Duodenal mucosa (tissue), 2 donors: ENCODE measurements at regions not wholly inside any gene's neighbourhood (a gene's known extent, or its start where the extent isn't known, plus 50 kb on each side); places are given as distances from the start of the nearest gene placed in this dataset.

Source experiments
- H3K27ac ChIP-seq: one replicate; pipeline ENCODE4 v1.7.0; 2013; ENCODE audit warnings: low read depth, low read length
- H3K27me3 ChIP-seq, 2 donors: one replicate each; pipeline ENCODE4 v1.7.0; 2013; ENCODE audit warnings: low read length in 2 of 2, control low read depth in 1 of 2; ENCODE audit not compliant: insufficient read depth in 2 of 2, control insufficient read depth in 1 of 2
- H3K36me3 ChIP-seq, 2 donors: one replicate each; pipeline ENCODE4 v1.7.0; 2013; ENCODE audit warnings: low read length in 2 of 2, control low read depth in 1 of 2; ENCODE audit not compliant: insufficient read depth in 2 of 2, control insufficient read depth in 1 of 2
- H3K4me1 ChIP-seq, 2 donors: one replicate each; pipeline ENCODE4 v1.7.0; 2013; ENCODE audit warnings: low read length in 2 of 2, control low read depth in 1 of 2; ENCODE audit not compliant: insufficient read depth in 2 of 2, control insufficient read depth in 1 of 2
- H3K4me3 ChIP-seq, 2 donors: one replicate each; pipeline ENCODE4 v1.7.0; 2013; ENCODE audit warnings: low read length in 2 of 2, low read depth in 1 of 2
- H3K9ac ChIP-seq, 2 donors: one replicate each; pipeline ENCODE4 v1.7.0; 2013; ENCODE audit warnings: low read length in 2 of 2, low read depth in 1 of 2
- H3K9me3 ChIP-seq, 2 donors: one replicate each; pipeline ENCODE4 v1.7.0; 2013; ENCODE audit warnings: low read length in 2 of 2, control low read depth in 1 of 2; ENCODE audit not compliant: control insufficient read depth in 1 of 2

- no peak overlapping the region for H3K9ac ChIP-seq
- H3K27ac ChIP-seq, result no peak overlapping the region
- H3K9me3 ChIP-seq, result no peaks in the 10 kb centered on the region
- no peaks in the 10 kb centered on the region for H3K36me3 ChIP-seq
- H3K27me3 ChIP-seq, result no peaks in the 10 kb centered on the region
- no peaks in the 10 kb centered on the region for H3K4me1 ChIP-seq
- no peak overlapping the region for H3K4me3 ChIP-seq
These were observed 204.3 kb downstream of the TRIM29 start for GRCh38 chr11:119933584-119933983.

- Histone ChIP-seq H3K4me1 (no peaks in the 10 kb centered on the region), H3K36me3 (no peaks in the 10 kb centered on the region), H3K9ac (no peak overlapping the region), H3K27ac (no peak overlapping the region), H3K9me3 (no peaks in the 10 kb centered on the region), H3K27me3 (no peaks in the 10 kb centered on the region), H3K4me3 (no peak overlapping the region)
These were observed 204.0 kb upstream of the NECTIN1 start for GRCh38 chr11:119932828-119933562.

GRCh38 chr11:119928047-119928446 lies 199.0 kb upstream of the NECTIN1 start:
- H3K27me3 ChIP-seq, result no peaks in the 10 kb centered on the region
- no peak overlapping the region for H3K9ac ChIP-seq
- no peaks in the 10 kb centered on the region for H3K36me3 ChIP-seq
- no peak overlapping the region for H3K4me3 ChIP-seq
- no peaks in the 10 kb centered on the region for H3K9me3 ChIP-seq
- no peak overlapping the region for H3K27ac ChIP-seq
- no peaks in the 10 kb centered on the region for H3K4me1 ChIP-seq

- no peak overlapping the region for H3K4me3 ChIP-seq
- no peaks in the 10 kb centered on the region for H3K4me1 ChIP-seq
- peaks cover 0 to 4% of the 10 kb centered on the region in 2 donors for H3K27me3 ChIP-seq
- no peak overlapping the region for H3K9ac ChIP-seq
- no peaks in the 10 kb centered on the region for H3K9me3 ChIP-seq
- H3K27ac ChIP-seq, result no peak overlapping the region
- no peaks in the 10 kb centered on the region for H3K36me3 ChIP-seq
These were observed 195.0 kb upstream of the NECTIN1 start for GRCh38 chr11:119924017-119924416.

- H3K27me3 ChIP-seq, result peaks cover 0 to 4% of the 10 kb centered on the region in 2 donors
- no peak overlapping the region for H3K9ac ChIP-seq
- no peaks in the 10 kb centered on the region for H3K4me1 ChIP-seq
- H3K27ac ChIP-seq, result no peak overlapping the region
- no peaks in the 10 kb centered on the region for H3K36me3 ChIP-seq
- no peaks in the 10 kb centered on the region for H3K9me3 ChIP-seq
- H3K4me3 ChIP-seq, result no peak overlapping the region
These were observed 192.6 kb upstream of the NECTIN1 start for GRCh38 chr11:119921571-119921970.

GRCh38 chr11:119920666-119921387 lies 191.8 kb upstream of the NECTIN1 start:
- no peak overlapping the region for H3K27ac ChIP-seq
- no peaks in the 10 kb centered on the region for H3K9me3 ChIP-seq
- no peak overlapping the region for H3K4me3 ChIP-seq
- H3K4me1 ChIP-seq, result no peaks in the 10 kb centered on the region
- H3K36me3 ChIP-seq, result no peaks in the 10 kb centered on the region
- H3K9ac ChIP-seq, result no peak overlapping the region
- H3K27me3 ChIP-seq, result peaks cover 0 to 4% of the 10 kb centered on the region in 2 donors

GRCh38 chr11:119919656-119920055 lies 190.7 kb upstream of the NECTIN1 start:
- Histone ChIP-seq H3K27ac (no peak overlapping the region), H3K36me3 (no peaks in the 10 kb centered on the region), H3K4me3 (no peak overlapping the region), H3K9me3 (peaks cover 0 to 5% of the 10 kb centered on the region in 2 donors), H3K4me1 (no peaks in the 10 kb centered on the region), H3K27me3 (peaks cover 0 to 4% of the 10 kb centered on the region in 2 donors), H3K9ac (no peak overlapping the region)

- Histone ChIP-seq H3K9me3 (peaks cover 0 to 9% of the 10 kb centered on the region in 2 donors), H3K27me3 (peaks cover 0 to 4% of the 10 kb centered on the region in 2 donors), H3K4me3 (no peak overlapping the region), H3K27ac (no peak overlapping the region), H3K9ac (no peak overlapping the region), H3K4me1 (no peaks in the 10 kb centered on the region), H3K36me3 (peaks cover 0 to 5% of the 10 kb centered on the region in 2 donors)
These were observed 189.3 kb upstream of the NECTIN1 start for GRCh38 chr11:119918347-119918746.

GRCh38 chr11:119916568-119916967 lies 187.6 kb upstream of the NECTIN1 start:
- H3K4me1 ChIP-seq, result no peaks in the 10 kb centered on the region
- no peak overlapping the region for H3K9ac ChIP-seq

GRCh38 chr11:119912229-119912628 lies 183.2 kb upstream of the NECTIN1 start:
- Histone ChIP-seq H3K4me3 (no peak overlapping the region), H3K9me3 (peaks cover 0 to 9% of the 10 kb centered on the region in 2 donors), H3K36me3 (peaks cover 0 to 7% of the 10 kb centered on the region in 2 donors), H3K27me3 (no peaks in the 10 kb centered on the region), H3K4me1 (peaks cover 32 to 37% of the 10 kb centered on the region in 2 donors), H3K9ac (no peak overlapping the region), H3K27ac (no peak overlapping the region)

More at GRCh38 chr11:119916568-119916967, 187.6 kb upstream of the NECTIN1 start:
- Histone ChIP-seq H3K27ac (no peak overlapping the region), H3K36me3 (peaks cover 0 to 7% of the 10 kb centered on the region in 2 donors), H3K9me3 (peaks cover 0 to 9% of the 10 kb centered on the region in 2 donors), H3K4me3 (no peak overlapping the region), H3K27me3 (peaks cover 0 to 4% of the 10 kb centered on the region in 2 donors)
